Motor neuron (in vitro differentiated cells): ENCODE measurements at regions not wholly inside any gene's neighbourhood (a gene's known extent, or its start where the extent isn't known, plus 50 kb on each side); places are given as distances from the start of the nearest gene placed in this dataset.

Source experiments
- ATAC-seq, 8 experiments: fragments of 200-7000 bp; cut with Tn5 transposase; replicated peaks in 6 of 8; 2 replicates each; pipeline ENCODE4 v1.8.0; 2021; ENCODE audit warnings: mild to moderate bottlenecking in 8 of 8, moderate library complexity in 8 of 8
- H3K27ac ChIP-seq, 2 donors: fragments of 250-450 bp; sonication (Bioruptor Pico); 2 replicates each; pipeline ENCODE4 v1.9.0; 2021; ENCODE audit warnings: antibody characterized with exemption in 2 of 2, mild to moderate bottlenecking in 2 of 2, moderate library complexity in 1 of 2
- H3K4me1 ChIP-seq, 2 donors: fragments of 250-450 bp; sonication (Bioruptor Pico); replicated peaks in 1 of 2; 2 replicates each; pipeline ENCODE4 v1.6.1; 2021; ENCODE audit warnings: antibody characterized with exemption in 2 of 2, mild to moderate bottlenecking in 2 of 2, moderate library complexity in 1 of 2
- H3K4me3 ChIP-seq, 5 donors: fragments of 250-450 bp; sonication (Bioruptor Pico); 2 replicates each; pipeline ENCODE4 v1.9.0; 2021; ENCODE audit warnings: antibody characterized with exemption in 5 of 5, mild to moderate bottlenecking in 5 of 5, moderate library complexity in 4 of 5
- WGBS, 10 experiments: fragments of 450-650 bp; shearing (Covaris generic); methylation state at CpG; one replicate each; pipeline ENCODE4 v1.0.0; 2022; 5-methylcytosine and 5-hydroxymethylcytosine counted together
- in situ Hi-C, 9 experiments: fragments of 400-800 bp; cut with MboI; loops; one replicate each; pipeline ENCODE4 v1.15.0; 2021; ENCODE audit warnings: low sequenced_read_pairs in 9 of 9, low pct_unique_long_range_greater_than_20kb in 2 of 9; ENCODE audit not compliant: unreplicated experiment in 9 of 9

DNA sequence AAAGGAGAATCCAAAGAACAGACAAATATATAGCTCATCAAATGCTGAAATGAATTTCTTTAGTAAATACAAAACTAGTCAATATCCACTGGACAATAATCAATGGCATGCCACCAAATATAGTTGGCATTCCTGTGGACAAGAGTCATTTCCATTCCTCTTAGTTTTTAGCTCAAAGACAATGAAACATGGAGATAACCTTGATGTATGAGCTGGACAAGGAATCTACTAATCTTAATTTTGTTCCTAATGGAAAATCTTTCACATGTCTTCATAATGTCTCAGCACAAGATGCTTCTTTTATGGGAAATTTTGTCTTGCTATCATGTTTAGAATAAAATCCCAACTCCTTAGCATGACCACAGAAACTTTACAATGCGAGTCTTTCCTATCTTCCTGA lies 87.8 kb downstream of the PFDN4 start:
- in situ Hi-C loops = no loop called here
- WGBS, 10 experiments = 29 to 100% (median 80%) methylated on average over 1 of the region's 1 CpG; no CpG with 5 or more reads in 1 of the 10 experiments
- Histone ChIP-seq H3K27ac (no peak overlapping the region), H3K4me3 (no peak overlapping the region), H3K4me1 (peaks cover 0 to 19% of the 10 kb centered on the region in 2 donors)
- ATAC-seq = no peak

DNA sequence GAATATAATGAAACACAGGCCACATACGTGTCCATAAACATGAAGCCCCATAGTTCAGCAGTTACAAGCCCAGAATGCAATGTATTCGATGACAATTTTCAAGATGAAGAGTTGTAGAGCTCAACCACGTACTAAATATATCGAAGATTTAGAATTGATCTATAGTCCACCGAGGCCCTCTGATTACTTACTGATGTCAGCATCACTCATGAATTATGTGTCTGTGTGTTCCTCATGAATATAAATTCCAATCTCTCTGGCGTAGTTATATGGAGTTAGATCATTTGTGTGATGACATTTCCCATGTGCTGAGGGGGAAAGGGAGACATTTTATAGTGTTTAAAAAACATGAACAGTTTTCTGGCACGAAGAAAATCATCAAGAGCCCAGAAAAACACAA lies 97.5 kb downstream of the PFDN4 start:
- ATAC-seq = peak in 5 of 8 experiments; percentile 87 to 95 (median 91)
- peak overlapping the region in 1 of 2 donors; percentile 23 for H3K27ac ChIP-seq
- H3K4me1 ChIP-seq = peaks cover 0 to 16% of the 10 kb centered on the region in 2 donors
- in situ Hi-C loops = no loop called here
- 12 to 100% (median 28%) methylated on average over 2 to 7 of the region's 7 CpGs for WGBS, 10 experiments
- no peak overlapping the region for H3K4me3 ChIP-seq

DNA sequence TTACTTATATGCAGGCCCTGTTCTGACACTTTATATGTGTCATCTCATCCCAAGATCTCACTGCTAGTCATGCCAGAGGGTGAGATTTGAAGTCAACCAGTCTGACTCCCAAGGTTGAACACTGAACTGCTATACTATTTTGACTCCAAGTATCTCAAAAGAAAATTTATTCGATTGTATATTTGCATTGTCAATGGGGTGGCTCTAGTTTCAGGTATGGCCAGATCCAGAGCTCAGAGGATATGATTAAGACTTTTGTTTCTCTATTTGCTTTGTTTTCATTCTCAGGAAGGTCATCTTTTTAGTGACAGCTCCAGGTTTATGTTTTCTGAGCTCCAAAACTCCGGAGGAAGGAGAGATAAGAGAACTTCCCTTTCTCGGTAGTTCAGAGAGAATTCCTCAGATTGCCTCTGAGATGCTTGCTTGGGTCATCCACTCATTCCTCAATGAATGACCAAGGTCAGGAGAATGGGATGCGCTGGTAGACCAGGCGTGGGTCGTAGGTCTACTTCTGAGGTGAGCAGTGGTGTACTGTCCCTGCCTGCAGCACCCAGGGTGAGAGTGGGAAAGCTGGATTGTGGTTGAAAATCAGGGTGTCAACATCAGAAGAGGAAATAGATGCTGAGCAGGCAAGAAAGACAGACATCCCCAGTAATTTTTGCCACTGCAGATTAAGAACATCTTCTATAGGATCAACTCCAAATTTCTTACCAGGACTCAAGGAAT lies 99.3 kb downstream of the PFDN4 start:
- no peak for ATAC-seq
- in situ Hi-C loops = no loop called here
- whole genome bisulfite sequencing, 10 experiments = 40 to 100% (median 80%) methylated on average over 1 to 4 of the region's 6 CpGs; no CpG with 5 or more reads in 1 of the 10 experiments
- H3K4me3 ChIP-seq = no peak overlapping the region
- H3K27ac ChIP-seq = no peak overlapping the region
- H3K4me1 ChIP-seq = peaks cover 0 to 16% of the 10 kb centered on the region in 2 donors

DNA sequence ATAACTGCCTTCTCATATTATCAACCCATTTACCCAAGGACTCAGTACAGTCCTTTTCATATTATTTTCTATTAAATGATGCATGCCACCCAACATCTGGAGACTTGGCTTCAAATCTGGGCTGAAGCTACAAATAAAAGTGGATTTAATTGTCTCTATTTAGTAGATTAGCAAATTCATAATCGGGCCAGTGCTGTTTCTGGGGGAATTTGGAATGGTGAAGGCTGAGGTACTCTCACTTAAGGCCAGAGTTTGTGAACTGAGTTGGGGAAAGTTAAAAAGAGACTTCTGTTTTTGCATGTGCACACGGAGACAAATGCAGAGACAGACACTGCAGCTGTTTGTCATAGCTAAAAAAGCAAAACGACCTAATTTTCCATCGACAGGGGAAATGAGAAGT lies 100.9 kb downstream of the PFDN4 start:
- in situ Hi-C loops = no loop called here
- Histone ChIP-seq H3K27ac (no peak overlapping the region), H3K4me1 (peaks cover 0 to 16% of the 10 kb centered on the region in 2 donors), H3K4me3 (no peak overlapping the region)
- WGBS, 10 experiments = 0 to 91% (median 65%) methylated on average over 1 to 4 of the region's 4 CpGs
- ATAC-seq = no peak

DNA sequence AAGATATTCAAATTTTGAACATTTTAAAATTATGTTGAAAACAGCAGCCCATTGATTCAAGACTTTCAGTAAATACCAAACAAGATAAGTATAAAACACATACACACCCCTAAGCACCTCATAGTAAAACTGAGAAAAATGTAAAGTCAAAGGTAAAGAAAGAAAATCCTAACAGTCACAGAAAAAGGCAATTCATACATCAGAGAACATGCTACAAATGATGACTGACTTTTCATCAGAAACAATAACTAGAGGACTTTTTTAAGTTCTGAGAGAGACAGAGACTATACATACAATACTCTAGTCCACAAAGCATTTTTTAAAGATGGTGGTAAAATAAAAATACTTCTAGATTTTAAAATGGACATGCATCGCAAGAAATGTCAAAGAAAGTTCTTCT lies 111.0 kb downstream of the PFDN4 start:
- in situ Hi-C loops = no loop called here
- no peak for ATAC-seq

DNA sequence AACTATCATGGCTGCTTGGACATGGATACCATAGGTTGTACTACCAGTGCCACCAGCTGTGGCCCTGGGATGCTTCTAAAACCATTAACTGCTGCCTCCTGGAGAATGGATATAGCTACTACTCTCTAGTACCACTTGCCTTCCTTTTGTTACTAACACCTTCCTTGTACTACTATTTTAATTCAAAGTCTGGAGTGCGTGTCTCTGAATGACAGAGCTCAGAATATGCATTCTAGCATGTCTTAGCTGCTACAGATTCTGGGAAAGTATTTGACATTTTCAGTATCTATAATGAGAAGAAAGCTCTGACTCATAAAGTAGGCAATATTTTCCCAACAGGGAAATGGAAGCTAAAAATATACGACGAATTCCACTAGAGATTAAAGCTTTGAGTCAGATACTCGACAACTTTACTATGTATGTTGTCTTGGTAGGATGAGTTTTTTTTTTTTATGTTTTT lies 112.3 kb downstream of the PFDN4 start:
- ATAC-seq = no peak
- no peaks in the 10 kb centered on the region for H3K4me1 ChIP-seq
- WGBS, 10 experiments = 50 to 100% (median 73%) methylated on average over 1 to 4 of the region's 4 CpGs
- in situ Hi-C loops = no loop called here
- no peak overlapping the region for H3K27ac ChIP-seq
- H3K4me3 ChIP-seq = no peak overlapping the region

More for the DNA sequence above, 111.0 kb downstream of the PFDN4 start:
- Histone ChIP-seq H3K4me3 (no peak overlapping the region), H3K27ac (no peak overlapping the region), H3K4me1 (no peaks in the 10 kb centered on the region)
- 42 to 100% (median 91%) methylated on average over 1 of the region's 1 CpG for WGBS, 10 experiments

DNA sequence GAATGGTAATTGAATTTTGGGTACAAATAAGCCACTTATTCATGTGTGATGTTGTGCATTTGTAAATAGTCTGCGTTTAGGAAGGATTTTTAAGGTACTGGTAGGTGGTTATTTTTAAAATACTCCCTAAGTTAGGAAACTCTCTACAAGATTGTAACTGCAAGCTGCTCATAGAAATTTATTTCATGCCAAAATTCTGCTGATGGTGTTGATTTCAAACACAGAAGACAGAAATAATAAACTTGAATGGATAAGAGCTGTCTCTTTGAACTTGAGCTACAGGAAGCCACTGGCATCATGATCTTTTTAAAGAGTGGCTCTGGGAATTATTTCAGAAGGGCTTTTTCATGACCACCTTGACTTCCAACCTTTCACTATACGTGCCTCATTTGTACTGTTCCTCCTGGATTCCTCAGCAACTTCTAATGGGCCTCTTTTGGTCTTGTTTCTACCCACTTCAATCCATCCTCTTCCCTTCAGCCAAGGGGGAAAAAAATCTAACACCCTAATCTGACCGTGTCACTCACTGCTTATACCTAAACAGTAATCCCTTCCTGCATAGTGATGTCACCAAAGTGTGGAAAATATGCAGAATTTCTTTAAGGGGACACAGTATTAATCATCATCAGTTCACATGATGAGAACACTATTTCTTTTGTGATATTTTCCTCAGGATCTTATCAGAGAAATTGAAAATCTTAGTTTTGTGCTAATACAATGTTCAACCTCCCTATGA lies 113.6 kb downstream of the PFDN4 start:
- Histone ChIP-seq H3K27ac (no peak overlapping the region), H3K4me3 (no peak overlapping the region), H3K4me1 (peaks cover 0 to 7% of the 10 kb centered on the region in 2 donors)
- ATAC-seq = no peak
- in situ Hi-C loops = no loop called here
- WGBS, 10 experiments = 33 to 100% (median 75%) methylated on average over 1 to 3 of the region's 3 CpGs; no CpG with 5 or more reads in 1 of the 10 experiments

DNA sequence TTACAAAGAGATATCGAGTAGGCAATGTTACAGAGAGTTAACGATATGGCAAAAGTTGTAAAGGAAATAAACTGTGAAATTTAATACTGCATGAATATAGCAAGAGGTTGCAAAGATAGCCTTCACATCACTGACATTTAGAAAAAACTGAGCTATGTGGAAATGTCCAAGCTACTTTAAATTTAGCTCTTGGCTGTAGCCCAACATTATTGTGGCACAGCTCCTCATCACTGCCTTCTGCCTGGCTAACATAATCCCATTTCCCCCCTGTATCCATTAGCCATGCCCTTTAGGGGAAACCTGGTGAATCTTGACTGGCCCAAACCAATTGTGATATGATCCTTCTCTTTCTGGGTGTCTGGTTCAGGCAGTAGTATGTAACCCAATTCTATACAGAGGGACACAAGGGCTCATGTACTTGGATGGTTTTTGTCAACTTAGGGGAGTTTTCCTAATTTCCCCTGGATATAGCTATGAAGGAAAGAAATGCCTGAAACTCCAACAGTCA lies 115.4 kb downstream of the PFDN4 start:
- ATAC-seq = no peak
- Histone ChIP-seq H3K27ac (no peak overlapping the region), H3K4me1 (peaks cover 0 to 7% of the 10 kb centered on the region in 2 donors), H3K4me3 (no peak overlapping the region)
- in situ Hi-C loops = no loop called here
- WGBS, 10 experiments = 20 to 100% (median 72%) methylated on average over 1 to 2 of the region's 2 CpGs

DNA sequence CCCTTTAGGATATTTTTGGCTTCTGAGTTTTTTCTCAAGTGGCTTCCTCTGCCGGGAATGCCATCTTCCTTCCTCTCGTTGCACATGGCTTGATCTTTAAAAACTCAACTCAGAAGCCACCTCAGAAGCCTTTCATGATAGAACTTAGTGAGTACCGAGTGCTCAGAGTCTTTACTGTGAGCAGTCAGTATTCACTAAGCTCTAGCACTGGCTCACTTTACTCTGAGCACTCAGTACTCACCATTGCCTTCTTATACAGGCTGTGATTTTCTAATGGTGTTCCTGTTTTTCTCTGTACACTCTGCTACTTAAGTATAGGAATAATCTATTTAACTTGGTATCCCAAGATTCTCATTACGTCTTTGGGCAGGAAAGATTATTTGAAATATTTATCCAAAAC lies 116.2 kb downstream of the PFDN4 start:
- Histone ChIP-seq H3K27ac (no peak overlapping the region), H3K4me1 (peaks cover 0 to 7% of the 10 kb centered on the region in 2 donors), H3K4me3 (no peak overlapping the region)
- no peak for ATAC-seq
- WGBS, 10 experiments = 15 to 100% (median 76%) methylated on average over 1 to 4 of the region's 4 CpGs
- in situ Hi-C loops = no loop called here

DNA sequence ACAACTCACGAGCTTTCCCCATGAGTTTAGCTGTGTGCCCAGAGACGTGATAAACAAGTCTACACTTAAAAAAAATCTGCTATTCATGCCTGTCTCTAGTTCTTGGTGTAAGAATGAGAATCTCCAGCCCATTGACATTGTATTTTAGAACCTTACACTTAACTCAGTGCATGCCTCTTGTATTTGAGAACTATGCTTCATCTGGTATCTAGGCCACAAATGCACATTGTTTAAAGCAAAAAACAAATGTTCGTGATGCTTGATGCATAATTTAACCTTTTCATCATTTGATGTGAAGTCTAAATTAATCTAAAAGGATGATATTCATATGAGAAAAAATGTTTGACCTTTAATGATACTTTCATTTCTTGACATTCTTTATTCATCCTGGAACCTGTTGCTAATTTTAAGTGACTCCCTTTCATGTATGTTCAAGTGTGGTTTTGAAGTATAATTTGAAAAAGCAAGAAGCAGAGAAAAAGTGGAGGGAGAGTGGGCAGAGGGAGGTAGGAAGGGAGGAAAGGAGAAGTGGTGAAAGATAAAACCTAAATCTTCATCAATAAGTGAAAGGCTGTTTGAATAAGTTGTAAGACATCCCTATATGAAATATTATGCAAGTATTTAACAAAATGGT lies 116.9 kb downstream of the PFDN4 start:
- no peak overlapping the region for H3K4me3 ChIP-seq
- in situ Hi-C loops = no loop called here
- H3K4me1 ChIP-seq = peaks cover 0 to 7% of the 10 kb centered on the region in 2 donors
- WGBS, 10 experiments = 15 to 93% (median 69%) methylated on average over 1 to 3 of the region's 3 CpGs; no CpG with 5 or more reads in 1 of the 10 experiments
- H3K27ac ChIP-seq = no peak overlapping the region
- no peak for ATAC-seq

DNA sequence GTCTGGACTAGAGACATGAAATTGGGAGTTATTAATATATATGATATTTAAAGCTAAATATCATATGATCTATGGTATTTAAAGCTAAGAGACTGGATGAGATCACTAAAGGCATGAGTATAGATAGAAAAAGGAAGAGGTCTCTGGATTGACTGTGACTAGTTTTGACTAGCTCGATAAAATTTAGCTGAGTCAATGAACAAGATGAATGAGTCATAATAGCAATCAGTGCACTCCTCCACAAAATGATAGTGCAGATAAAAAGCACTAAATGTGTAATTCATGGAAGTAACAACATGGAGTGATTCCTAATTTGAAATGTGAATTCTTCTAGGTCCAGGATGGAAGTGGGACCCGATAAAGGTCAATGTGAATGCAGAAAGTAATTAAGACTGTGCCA lies 127.4 kb downstream of the PFDN4 start:
- H3K4me1 ChIP-seq = no peaks in the 10 kb centered on the region
- no peak overlapping the region for H3K27ac ChIP-seq
- ATAC-seq = no peak
- in situ Hi-C loops = no loop called here
- 38 to 100% (median 91%) methylated on average over 2 of the region's 2 CpGs for WGBS, 10 experiments
- no peak overlapping the region for H3K4me3 ChIP-seq

DNA sequence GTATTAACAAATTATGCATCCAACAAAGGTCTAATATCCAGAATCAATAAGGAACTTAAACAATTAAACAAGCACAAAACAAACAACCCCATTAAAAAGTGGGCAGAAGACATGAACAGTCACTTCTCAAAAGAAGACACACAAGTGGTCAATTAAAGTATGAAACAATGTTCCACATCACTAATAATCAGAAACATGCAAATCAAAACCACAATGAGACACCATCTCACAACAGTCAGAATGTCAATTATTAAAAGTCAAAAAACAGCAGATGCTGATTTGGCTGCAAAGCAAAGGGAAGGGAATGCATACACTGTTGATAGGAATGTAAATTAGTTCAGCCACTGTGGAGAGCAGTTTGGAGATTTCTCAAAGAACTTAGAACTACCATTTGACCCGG lies 129.3 kb downstream of the PFDN4 start:
- Histone ChIP-seq H3K4me1 (no peaks in the 10 kb centered on the region), H3K4me3 (no peak overlapping the region), H3K27ac (no peak overlapping the region)
- no peak for ATAC-seq
- WGBS, 10 experiments = 0 to 100% (median 80%) methylated on average over 1 of the region's 1 CpG; no CpG with 5 or more reads in 3 of the 10 experiments
- in situ Hi-C loops = no loop called here

DNA sequence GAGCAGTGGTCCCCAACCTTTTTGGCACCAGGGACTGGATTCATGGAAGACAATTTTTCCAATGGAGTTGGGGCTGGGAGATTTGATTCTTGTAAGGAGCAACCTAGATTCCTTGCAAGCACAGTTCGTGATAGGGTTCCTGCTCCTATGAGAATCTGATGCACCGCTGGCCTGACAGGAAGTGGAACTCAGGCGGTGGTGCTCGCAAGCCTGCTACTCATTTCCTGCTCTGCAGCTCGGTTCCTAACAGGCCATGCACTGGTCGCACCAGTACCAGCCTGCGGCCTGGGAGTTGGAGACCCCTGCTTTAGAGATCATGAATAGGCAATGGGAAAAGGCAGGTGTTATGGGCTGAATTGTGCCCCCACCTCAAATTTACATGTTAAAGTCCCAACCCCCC lies 131.2 kb downstream of the PFDN4 start:
- 48 to 100% (median 88%) methylated on average over 1 to 5 of the region's 7 CpGs; no CpG with 5 or more reads in 3 of the 10 experiments for WGBS, 10 experiments
- Histone ChIP-seq H3K4me1 (no peaks in the 10 kb centered on the region), H3K27ac (no peak overlapping the region), H3K4me3 (no peak overlapping the region)
- ATAC-seq = no peak
- in situ Hi-C loops = no loop called here
